ENCODE measurements at regions not wholly inside any gene's neighbourhood (a gene's known extent, or its start where the extent isn't known, plus 50 kb on each side); places are given as distances from the start of the nearest gene placed in this dataset.

GRCh38 chr1:5513179-5513578, 479.0 kb downstream of the NPHP4 start:
- DNase-seq (no peak), ATAC-seq (no peak)
- H3K4me1 ChIP-seq (ENCODE audit: low read depth) = peaks cover 11% of the 10 kb centered on the region
- no peaks in the 10 kb centered on the region for H3K36me3 ChIP-seq (ENCODE audit: low read depth)
- intact Hi-C loops (cut with DNase I, micrococcal nuclease) = loop anchor here in 1 of 2 donors (10.0 kb wide), 1 partner anchor 232 kb away; no protein-coding TSS in a partner anchor
- no peaks in the 10 kb centered on the region for H3K9me3 ChIP-seq
- TF ChIP-seq CTCF (IDR thresholded peaks at IDR 0.05) = no peak
- H3K4me3 ChIP-seq = no peak overlapping the region

DNA sequence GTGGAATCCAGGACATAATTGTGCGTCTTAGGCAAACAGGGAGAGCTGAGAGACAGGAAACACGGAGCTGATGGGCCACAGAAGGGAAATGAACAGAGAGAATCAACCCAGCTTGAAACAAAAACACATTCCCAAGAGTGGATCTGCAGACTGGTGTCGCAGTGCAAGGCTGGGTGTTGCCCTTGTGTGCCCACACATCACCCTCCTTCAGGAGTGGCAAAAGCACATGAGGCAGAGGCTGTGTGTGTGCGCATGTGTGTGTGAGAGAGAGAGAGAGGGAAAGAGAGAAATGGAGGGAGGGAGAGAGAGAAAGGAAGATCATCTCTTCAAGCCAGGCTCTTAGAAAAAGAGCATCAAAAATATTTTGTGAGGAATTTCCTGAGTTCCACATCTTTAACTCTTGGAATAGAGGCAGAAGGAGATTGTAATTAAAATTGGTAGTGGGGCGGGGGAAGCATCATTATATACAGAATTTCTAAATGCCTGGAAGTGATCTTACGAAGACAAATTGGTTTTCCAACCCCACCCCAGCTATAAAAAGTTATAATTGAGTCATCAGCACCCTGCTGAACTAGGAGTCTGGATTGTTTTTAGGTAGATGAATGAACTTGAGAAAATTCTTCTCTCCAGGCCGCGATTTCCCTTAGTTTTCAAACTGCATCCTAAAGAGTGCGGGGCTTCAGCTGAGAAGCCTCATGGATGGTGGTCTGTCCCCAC, 480.7 kb downstream of the NPHP4 start:
- no peak for TF ChIP-seq CTCF (IDR thresholded peaks at IDR 0.05)
- Histone ChIP-seq H3K4me3 (no peak overlapping the region), H3K9me3 (no peaks in the 10 kb centered on the region), H3K36me3 (ENCODE audit: low read depth) (no peaks in the 10 kb centered on the region), H3K4me1 (ENCODE audit: low read depth) (peaks cover 11% of the 10 kb centered on the region)
- no peak for ATAC-seq
- intact Hi-C loops (cut with DNase I, micrococcal nuclease) = loop anchor here in 1 of 2 donors (10.0 kb wide), 1 partner anchor 233 kb away; no protein-coding TSS in a partner anchor
- DNase-seq = no peak

DNA sequence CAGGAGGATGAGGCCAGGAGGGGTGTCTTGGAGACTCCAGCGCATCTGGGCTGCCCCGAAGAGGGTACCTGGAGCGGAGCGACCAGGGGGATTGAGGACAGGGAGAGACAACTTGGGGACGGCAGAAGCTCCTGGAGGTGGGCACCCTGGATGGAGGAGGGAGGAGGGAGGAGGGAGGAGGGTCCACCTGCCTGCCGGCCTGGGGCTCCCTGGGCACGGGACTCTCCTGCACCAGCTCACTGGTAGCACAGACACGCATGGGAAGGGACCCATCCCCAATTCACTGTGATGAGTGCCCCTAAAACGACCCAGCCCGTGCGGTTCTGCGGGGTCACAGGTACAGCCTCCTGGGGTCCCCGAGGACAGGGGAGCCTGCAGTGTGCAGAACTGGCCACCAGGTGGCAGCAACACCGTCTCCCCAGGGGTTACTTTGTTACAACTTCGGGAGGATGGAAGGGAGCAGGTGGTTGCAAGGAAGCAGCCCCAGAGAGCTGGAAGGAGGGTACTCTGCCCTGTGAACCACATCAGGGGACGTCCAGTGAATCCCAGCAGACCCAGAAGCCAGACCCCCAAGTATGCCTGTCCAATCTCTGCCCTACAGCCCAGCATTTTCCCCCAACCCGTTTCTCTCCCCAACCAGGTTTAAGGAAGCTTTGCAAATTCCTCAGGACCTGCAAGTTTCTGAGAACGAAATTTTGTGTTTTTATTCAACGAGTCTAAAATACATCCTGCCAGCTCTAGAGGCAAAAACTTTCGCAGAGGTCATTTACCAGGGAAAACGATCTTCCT, 482.4 kb downstream of the NPHP4 start:
- peak; percentile 66 for ATAC-seq
- intact Hi-C loops (cut with DNase I, micrococcal nuclease) = loop anchor here in 1 of 2 donors (10.0 kb wide), 1 partner anchor 235 kb away; no protein-coding TSS in a partner anchor
- DNase-seq = peak in 2 of 3 donors; percentile 72 to 74

GRCh38 chr1:5508669-5509330, 483.4 kb downstream of the NPHP4 start:
- no peak for ATAC-seq
- Histone ChIP-seq H3K4me3 (no peak overlapping the region), H3K9me3 (no peaks in the 10 kb centered on the region), H3K4me1 (ENCODE audit: low read depth) (peaks cover 6% of the 10 kb centered on the region), H3K36me3 (ENCODE audit: low read depth) (no peaks in the 10 kb centered on the region)
- intact Hi-C loops (cut with DNase I, micrococcal nuclease) = no loop called here
- DNase-seq = no peak
- no peak for TF ChIP-seq CTCF (IDR thresholded peaks at IDR 0.05)

More for the DNA sequence above, 482.4 kb downstream of the NPHP4 start:
- H3K4me1 ChIP-seq (ENCODE audit: low read depth) = peaks cover 11% of the 10 kb centered on the region
- H3K36me3 ChIP-seq (ENCODE audit: low read depth) = no peaks in the 10 kb centered on the region
- no peaks in the 10 kb centered on the region for H3K9me3 ChIP-seq
- no peak overlapping the region for H3K4me3 ChIP-seq
- peak; percentile 94 for TF ChIP-seq CTCF (IDR thresholded peaks at IDR 0.05)

GRCh38 chr1:5507340-5507739, 484.9 kb downstream of the NPHP4 start:
- no peak for TF ChIP-seq CTCF (IDR thresholded peaks at IDR 0.05)
- Histone ChIP-seq H3K9me3 (no peaks in the 10 kb centered on the region), H3K36me3 (ENCODE audit: low read depth) (no peaks in the 10 kb centered on the region), H3K4me1 (ENCODE audit: low read depth) (no peaks in the 10 kb centered on the region), H3K4me3 (no peak overlapping the region)
- ATAC-seq (no peak), DNase-seq (no peak)
- intact Hi-C loops (cut with DNase I, micrococcal nuclease) = no loop called here

Measured in mucosa of descending colon (tissue), 3 donors.